ENCODE measurements at regions not wholly inside any gene's neighbourhood (a gene's known extent, or its start where the extent isn't known, plus 50 kb on each side); places are given as distances from the start of the nearest gene placed in this dataset.

- no peak overlapping the region for H3K4ac ChIP-seq (ENCODE audit: low read depth in 1 of 2, low read length in 2 of 2)
- H2AK5ac ChIP-seq (ENCODE audit: low read length, severe bottlenecking): no peak overlapping the region
- H2BK15ac ChIP-seq (ENCODE audit: low read depth, poor library complexity, severe bottlenecking): no peak overlapping the region
- DNase-seq: no peak
- peak overlapping the region; percentile 28 to 48 for H3K18ac ChIP-seq (ENCODE audit: low read depth in 1 of 2, low read length in 2 of 2)
- H3K36me3 ChIP-seq (ENCODE audit: control insufficient read depth in 1 of 2, insufficient read depth in 2 of 2, low read depth in 1 of 2, low read length in 2 of 2): no peaks in the 10 kb centered on the region
- no peak overlapping the region for H3K4me2 ChIP-seq (ENCODE audit: low read length, poor library complexity, severe bottlenecking)
- no peaks in the 10 kb centered on the region for H3K9me3 ChIP-seq (ENCODE audit: control insufficient read depth, low read length)
- no peak overlapping the region for H3K27ac ChIP-seq (ENCODE audit: low read length, poor library complexity, severe bottlenecking)
- peaks cover 6 to 12% of the 10 kb centered on the region in 2 experiments for H3K27me3 ChIP-seq (ENCODE audit: control insufficient read depth in 1 of 2, insufficient read depth in 1 of 2, low read length in 2 of 2)
- H2AFZ ChIP-seq (ENCODE audit: low read depth, low read length): no peak overlapping the region
- no peak overlapping the region for H3K4me3 ChIP-seq (ENCODE audit: insufficient read depth in 1 of 2, low read depth in 1 of 2, low read length in 2 of 2)
- H4K91ac ChIP-seq (ENCODE audit: low read length): no peak overlapping the region
- no peak overlapping the region for H2BK12ac ChIP-seq (ENCODE audit: low read length in 2 of 2)
- H3K4me1 ChIP-seq (ENCODE audit: control insufficient read depth, insufficient read depth, low read depth, low read length): peaks cover 3% of the 10 kb centered on the region
- H3K79me1 ChIP-seq (replicated peaks; ENCODE audit: low read length, poor library complexity, severe bottlenecking): no peaks in the 10 kb centered on the region
- no peak overlapping the region for H2BK120ac ChIP-seq (ENCODE audit: low read depth, low read length)
- no peak overlapping the region for H3K23ac ChIP-seq (ENCODE audit: low read length in 2 of 2)
- WGBS: 48% methylated on average over 10 of the region's 10 CpGs
- no peak overlapping the region for H3K14ac ChIP-seq (ENCODE audit: low read length in 2 of 2)
- no peak overlapping the region for H4K8ac ChIP-seq (ENCODE audit: low read length)
- no peak overlapping the region for H3K9ac ChIP-seq (ENCODE audit: low read length)
- no peak overlapping the region for H2BK5ac ChIP-seq (ENCODE audit: low read depth, low read length, poor library complexity, severe bottlenecking)
Measured at GRCh38 chr3:184648636-184649035, 63.2 kb downstream of the MAGEF1 start.

GRCh38 chr3:184647405-184647936, 64.4 kb downstream of the MAGEF1 start:
- Histone ChIP-seq H3K4me1 (ENCODE audit: control insufficient read depth, insufficient read depth, low read depth, low read length) (peaks cover 3% of the 10 kb centered on the region), H4K91ac (ENCODE audit: low read length) (no peak overlapping the region), H3K36me3 (ENCODE audit: control insufficient read depth in 1 of 2, insufficient read depth in 2 of 2, low read depth in 1 of 2, low read length in 2 of 2) (no peaks in the 10 kb centered on the region), H3K27me3 (ENCODE audit: control insufficient read depth in 1 of 2, insufficient read depth in 1 of 2, low read length in 2 of 2) (peaks cover 16 to 19% of the 10 kb centered on the region in 2 experiments), H2BK15ac (ENCODE audit: low read depth, poor library complexity, severe bottlenecking) (no peak overlapping the region), H3K9ac (ENCODE audit: low read length) (no peak overlapping the region), H4K8ac (ENCODE audit: low read length) (no peak overlapping the region), H2AK5ac (ENCODE audit: low read length, severe bottlenecking) (no peak overlapping the region), H2BK5ac (ENCODE audit: low read depth, low read length, poor library complexity, severe bottlenecking) (no peak overlapping the region), H3K23ac (ENCODE audit: low read length in 2 of 2) (no peak overlapping the region), H3K27ac (ENCODE audit: low read length, poor library complexity, severe bottlenecking) (no peak overlapping the region), H3K14ac (ENCODE audit: low read length in 2 of 2) (no peak overlapping the region), H3K4ac (ENCODE audit: low read depth in 1 of 2, low read length in 2 of 2) (no peak overlapping the region), H3K18ac (ENCODE audit: low read depth in 1 of 2, low read length in 2 of 2) (no peak overlapping the region), H2AFZ (ENCODE audit: low read depth, low read length) (no peak overlapping the region), H3K4me2 (ENCODE audit: low read length, poor library complexity, severe bottlenecking) (no peak overlapping the region), H3K9me3 (ENCODE audit: control insufficient read depth, low read length) (no peaks in the 10 kb centered on the region), H2BK120ac (ENCODE audit: low read depth, low read length) (no peak overlapping the region), H3K79me1 (replicated peaks; ENCODE audit: low read length, poor library complexity, severe bottlenecking) (no peaks in the 10 kb centered on the region), H2BK12ac (ENCODE audit: low read length in 2 of 2) (no peak overlapping the region), H3K4me3 (ENCODE audit: insufficient read depth in 1 of 2, low read depth in 1 of 2, low read length in 2 of 2) (no peak overlapping the region)
- no peak for DNase-seq
- 64% methylated on average over 7 of the region's 7 CpGs for WGBS

GRCh38 chr3:184645336-184645735, 66.5 kb downstream of the MAGEF1 start:
- H3K27me3 ChIP-seq (ENCODE audit: control insufficient read depth in 1 of 2, insufficient read depth in 1 of 2, low read length in 2 of 2): peaks cover 19 to 26% of the 10 kb centered on the region in 2 experiments
- no peaks in the 10 kb centered on the region for H3K36me3 ChIP-seq (ENCODE audit: control insufficient read depth in 1 of 2, insufficient read depth in 2 of 2, low read depth in 1 of 2, low read length in 2 of 2)
- no peak overlapping the region for H2BK15ac ChIP-seq (ENCODE audit: low read depth, poor library complexity, severe bottlenecking)
- H3K9ac ChIP-seq (ENCODE audit: low read length): no peak overlapping the region
- no peak overlapping the region for H3K4ac ChIP-seq (ENCODE audit: low read depth in 1 of 2, low read length in 2 of 2)
- H3K9me3 ChIP-seq (ENCODE audit: control insufficient read depth, low read length): no peaks in the 10 kb centered on the region
- peak overlapping the region; percentile 35 to 68 for H3K18ac ChIP-seq (ENCODE audit: low read depth in 1 of 2, low read length in 2 of 2)
- WGBS: 34% methylated on average over 3 of the region's 3 CpGs
- H3K23ac ChIP-seq (ENCODE audit: low read length in 2 of 2): no peak overlapping the region
- no peaks in the 10 kb centered on the region for H3K4me1 ChIP-seq (ENCODE audit: control insufficient read depth, insufficient read depth, low read depth, low read length)
- H3K14ac ChIP-seq (ENCODE audit: low read length in 2 of 2): peak overlapping the region in 1 of 2 experiments; percentile 29
- H2BK12ac ChIP-seq (ENCODE audit: low read length in 2 of 2): peak overlapping the region in 1 of 2 experiments; percentile 37
- no peaks in the 10 kb centered on the region for H3K79me1 ChIP-seq (replicated peaks; ENCODE audit: low read length, poor library complexity, severe bottlenecking)
- no peak overlapping the region for H4K91ac ChIP-seq (ENCODE audit: low read length)
- no peak overlapping the region for H2BK120ac ChIP-seq (ENCODE audit: low read depth, low read length)
- no peak overlapping the region for H4K8ac ChIP-seq (ENCODE audit: low read length)
- no peak overlapping the region for H2BK5ac ChIP-seq (ENCODE audit: low read depth, low read length, poor library complexity, severe bottlenecking)
- no peak overlapping the region for H3K4me3 ChIP-seq (ENCODE audit: insufficient read depth in 1 of 2, low read depth in 1 of 2, low read length in 2 of 2)
- no peak overlapping the region for H2AFZ ChIP-seq (ENCODE audit: low read depth, low read length)
- no peak overlapping the region for H2AK5ac ChIP-seq (ENCODE audit: low read length, severe bottlenecking)
- DNase-seq: peak; percentile 57
- no peak overlapping the region for H3K4me2 ChIP-seq (ENCODE audit: low read length, poor library complexity, severe bottlenecking)
- H3K27ac ChIP-seq (ENCODE audit: low read length, poor library complexity, severe bottlenecking): no peak overlapping the region

GRCh38 chr3:184643442-184643841, 68.4 kb downstream of the MAGEF1 start:
- Histone ChIP-seq H3K9me3 (ENCODE audit: control insufficient read depth, low read length) (no peaks in the 10 kb centered on the region), H3K79me1 (replicated peaks; ENCODE audit: low read length, poor library complexity, severe bottlenecking) (no peaks in the 10 kb centered on the region), H3K27ac (ENCODE audit: low read length, poor library complexity, severe bottlenecking) (no peak overlapping the region), H4K91ac (ENCODE audit: low read length) (no peak overlapping the region), H2AK5ac (ENCODE audit: low read length, severe bottlenecking) (no peak overlapping the region), H3K36me3 (ENCODE audit: control insufficient read depth in 1 of 2, insufficient read depth in 2 of 2, low read depth in 1 of 2, low read length in 2 of 2) (no peaks in the 10 kb centered on the region), H2BK15ac (ENCODE audit: low read depth, poor library complexity, severe bottlenecking) (no peak overlapping the region), H3K4me3 (ENCODE audit: insufficient read depth in 1 of 2, low read depth in 1 of 2, low read length in 2 of 2) (no peak overlapping the region), H3K4ac (ENCODE audit: low read depth in 1 of 2, low read length in 2 of 2) (no peak overlapping the region), H3K14ac (ENCODE audit: low read length in 2 of 2) (peak overlapping the region in 1 of 2 experiments; percentile 74), H3K4me1 (ENCODE audit: control insufficient read depth, insufficient read depth, low read depth, low read length) (peaks cover 4% of the 10 kb centered on the region), H2BK12ac (ENCODE audit: low read length in 2 of 2) (peak overlapping the region; percentile 11 to 23), H2BK120ac (ENCODE audit: low read depth, low read length) (no peak overlapping the region), H4K8ac (ENCODE audit: low read length) (no peak overlapping the region), H3K27me3 (ENCODE audit: control insufficient read depth in 1 of 2, insufficient read depth in 1 of 2, low read length in 2 of 2) (peaks cover 18 to 45% of the 10 kb centered on the region in 2 experiments), H3K18ac (ENCODE audit: low read depth in 1 of 2, low read length in 2 of 2) (peak overlapping the region in 1 of 2 experiments; percentile 59), H2BK5ac (ENCODE audit: low read depth, low read length, poor library complexity, severe bottlenecking) (no peak overlapping the region), H3K9ac (ENCODE audit: low read length) (no peak overlapping the region), H3K4me2 (ENCODE audit: low read length, poor library complexity, severe bottlenecking) (no peak overlapping the region), H3K23ac (ENCODE audit: low read length in 2 of 2) (no peak overlapping the region), H2AFZ (ENCODE audit: low read depth, low read length) (no peak overlapping the region)
- DNase-seq: no peak
- WGBS: 42% methylated on average over 6 of the region's 6 CpGs

Data from mesenchymal stem cell (in vitro differentiated cells and primary cell).